ENCODE measurements at regions not wholly inside any gene's neighbourhood (a gene's known extent, or its start where the extent isn't known, plus 50 kb on each side); places are given as distances from the start of the nearest gene placed in this dataset.

DNA sequence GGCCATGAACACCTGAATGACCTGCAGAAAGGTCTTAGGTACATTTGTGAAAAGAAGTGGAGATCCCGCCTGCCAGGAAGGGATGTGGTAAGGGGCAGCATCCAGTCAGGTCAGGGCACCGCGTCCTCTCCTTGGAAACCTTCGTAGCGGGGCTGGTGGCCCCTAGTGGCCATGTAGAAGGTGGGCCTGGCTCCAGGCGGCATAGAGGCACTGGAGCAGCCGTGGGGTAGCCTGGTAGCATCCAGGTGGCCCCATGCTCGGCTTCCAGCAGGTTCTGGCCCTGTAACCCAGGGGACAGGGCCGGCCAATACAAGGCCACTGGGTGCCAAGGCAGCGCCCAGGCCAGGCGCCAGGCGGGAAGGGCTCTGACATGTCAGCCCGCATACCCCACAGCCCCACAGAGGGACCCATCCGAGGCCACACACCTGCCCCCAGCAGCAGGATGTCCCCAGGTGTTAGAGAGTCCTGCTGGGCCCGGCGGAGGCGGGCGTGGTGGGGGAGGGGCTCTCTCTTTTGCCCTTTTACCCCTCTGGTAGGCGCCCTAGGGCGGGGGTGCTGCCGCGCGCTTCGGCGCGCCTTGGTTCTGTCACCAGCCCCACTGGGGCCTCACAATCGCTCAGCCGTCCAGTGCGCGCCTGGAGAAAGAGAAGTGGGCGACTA, 58.3 kb upstream of the SPATA31E1 start:
- TF ChIP-seq, protein P1, sequence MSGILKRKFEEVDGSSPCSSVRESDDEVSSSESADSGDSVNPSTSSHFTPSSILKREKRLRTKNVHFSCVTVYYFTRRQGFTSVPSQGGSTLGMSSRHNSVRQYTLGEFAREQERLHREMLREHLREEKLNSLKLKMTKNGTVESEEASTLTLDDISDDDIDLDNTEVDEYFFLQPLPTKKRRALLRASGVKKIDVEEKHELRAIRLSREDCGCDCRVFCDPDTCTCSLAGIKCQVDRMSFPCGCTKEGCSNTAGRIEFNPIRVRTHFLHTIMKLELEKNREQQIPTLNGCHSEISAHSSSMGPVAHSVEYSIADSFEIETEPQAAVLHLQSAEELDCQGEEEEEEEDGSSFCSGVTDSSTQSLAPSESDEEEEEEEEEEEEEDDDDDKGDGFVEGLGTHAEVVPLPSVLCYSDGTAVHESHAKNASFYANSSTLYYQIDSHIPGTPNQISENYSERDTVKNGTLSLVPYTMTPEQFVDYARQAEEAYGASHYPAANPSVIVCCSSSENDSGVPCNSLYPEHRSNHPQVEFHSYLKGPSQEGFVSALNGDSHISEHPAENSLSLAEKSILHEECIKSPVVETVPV (CRISPR knock-in tag; IDR thresholded peaks at IDR 0.05) = no peak
- TF ChIP-seq ZC3H10 (CRISPR knock-in tag; IDR thresholded peaks at IDR 0.05) (no peak), ARNTL (CRISPR knock-in tag; IDR thresholded peaks at IDR 0.05; ENCODE audit: borderline replicate concordance, low read depth) (no peak), TCF4 (CRISPR knock-in tag; IDR thresholded peaks at IDR 0.05; ENCODE audit: borderline replicate concordance) (no peak)
- TF ChIP-seq, protein P2, sequence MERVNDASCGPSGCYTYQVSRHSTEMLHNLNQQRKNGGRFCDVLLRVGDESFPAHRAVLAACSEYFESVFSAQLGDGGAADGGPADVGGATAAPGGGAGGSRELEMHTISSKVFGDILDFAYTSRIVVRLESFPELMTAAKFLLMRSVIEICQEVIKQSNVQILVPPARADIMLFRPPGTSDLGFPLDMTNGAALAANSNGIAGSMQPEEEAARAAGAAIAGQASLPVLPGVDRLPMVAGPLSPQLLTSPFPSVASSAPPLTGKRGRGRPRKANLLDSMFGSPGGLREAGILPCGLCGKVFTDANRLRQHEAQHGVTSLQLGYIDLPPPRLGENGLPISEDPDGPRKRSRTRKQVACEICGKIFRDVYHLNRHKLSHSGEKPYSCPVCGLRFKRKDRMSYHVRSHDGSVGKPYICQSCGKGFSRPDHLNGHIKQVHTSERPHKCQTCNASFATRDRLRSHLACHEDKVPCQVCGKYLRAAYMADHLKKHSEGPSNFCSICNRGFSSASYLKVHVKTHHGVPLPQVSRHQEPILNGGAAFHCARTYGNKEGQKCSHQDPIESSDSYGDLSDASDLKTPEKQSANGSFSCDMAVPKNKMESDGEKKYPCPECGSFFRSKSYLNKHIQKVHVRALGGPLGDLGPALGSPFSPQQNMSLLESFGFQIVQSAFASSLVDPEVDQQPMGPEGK (CRISPR knock-in tag; IDR thresholded peaks at IDR 0.05; ENCODE audit: borderline replicate concordance) = no peak

All from SK-N-SH treated with all-trans-retinoic acid at 6 μM for 48 hours (cell line).